ENCODE measurements at regions not wholly inside any gene's neighbourhood (a gene's known extent, or its start where the extent isn't known, plus 50 kb on each side); places are given as distances from the start of the nearest gene placed in this dataset.

DNA sequence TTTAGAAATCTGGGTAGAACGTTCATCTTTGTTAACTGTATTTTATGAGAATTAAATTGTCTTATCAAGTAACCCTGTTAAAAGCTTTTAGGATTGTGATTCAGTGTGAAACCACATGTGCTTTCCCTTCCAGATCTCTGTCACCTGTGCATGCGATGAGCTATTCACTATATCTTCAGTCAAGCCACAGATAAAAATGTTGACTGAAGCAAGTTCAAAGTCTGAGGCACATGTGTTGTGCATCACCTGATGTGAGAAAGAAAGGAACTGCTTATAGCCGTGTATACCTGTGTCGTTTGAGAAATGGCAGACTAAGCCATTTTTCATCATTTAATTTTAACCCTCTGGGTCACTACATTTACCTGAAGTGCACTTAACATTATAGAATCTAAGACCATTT is 1088.9 kb upstream of the TENM4 start:
- TF ChIP-seq POLR2A (IDR thresholded peaks at IDR 0.05) (no peak), CTCF (IDR thresholded peaks at IDR 0.05) (no peak)

All from adrenal gland (tissue), 5 donors.